ENCODE measurements at regions not wholly inside any gene's neighbourhood (a gene's known extent, or its start where the extent isn't known, plus 50 kb on each side); places are given as distances from the start of the nearest gene placed in this dataset.
A peak's percentile ranks its signal among the peaks of the same experiment; 100 is the strongest.

- DNase-seq (ENCODE audit: low read depth in 2 of 3, low spot score in 2 of 3), result no peak
Measured at GRCh38 chr2:181146171-181146570, 165.8 kb downstream of the UBE2E3 start.

GRCh38 chr2:181149056-181149455, 168.7 kb downstream of the UBE2E3 start:
- no peak for DNase-seq (ENCODE audit: low read depth in 2 of 3, low spot score in 2 of 3)

DNA sequence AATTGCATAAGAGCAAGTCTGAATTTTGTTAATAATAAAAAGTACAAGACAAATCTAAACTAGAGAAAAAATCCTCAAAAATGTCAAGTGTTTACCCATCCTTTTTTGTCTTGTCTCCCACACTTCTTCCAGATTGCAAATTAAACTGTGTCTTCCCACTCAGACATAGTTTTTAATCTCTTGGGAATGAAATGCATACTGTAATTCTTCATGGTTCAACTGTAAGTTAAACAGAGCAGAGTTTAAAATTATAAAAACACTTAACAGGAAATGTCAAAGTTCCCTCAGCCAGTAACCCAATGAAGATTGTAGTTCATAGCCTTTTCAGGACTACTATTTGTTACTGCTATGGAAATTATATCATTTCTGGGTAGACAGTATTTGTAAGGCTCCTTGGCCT, 171.8 kb downstream of the UBE2E3 start:
- no peak for DNase-seq (ENCODE audit: low read depth in 2 of 3, low spot score in 2 of 3)

GRCh38 chr2:181152701-181153100, 172.3 kb downstream of the UBE2E3 start:
- DNase-seq (ENCODE audit: low read depth in 2 of 3, low spot score in 2 of 3), result no peak

DNA sequence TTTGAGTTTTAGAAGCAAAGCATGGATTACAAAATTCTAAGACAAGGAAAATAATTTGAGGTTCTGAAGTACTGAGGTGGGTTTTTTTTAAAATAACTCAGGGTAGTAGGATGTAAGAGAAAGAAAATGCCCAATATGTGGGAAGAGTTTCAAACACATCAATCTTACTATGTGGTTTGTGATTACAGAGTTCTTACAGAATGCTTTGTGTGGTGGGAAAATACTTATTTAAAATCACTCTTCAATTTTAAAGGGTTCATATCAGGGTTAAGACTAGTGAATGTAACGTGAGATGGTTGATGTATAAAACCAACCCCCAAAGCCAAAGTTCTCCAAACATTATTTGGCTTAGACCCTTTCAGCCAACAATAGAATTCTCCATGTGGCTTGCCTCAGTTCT, 173.5 kb downstream of the UBE2E3 start:
- DNase-seq (ENCODE audit: low read depth in 2 of 3, low spot score in 2 of 3), result no peak

DNA sequence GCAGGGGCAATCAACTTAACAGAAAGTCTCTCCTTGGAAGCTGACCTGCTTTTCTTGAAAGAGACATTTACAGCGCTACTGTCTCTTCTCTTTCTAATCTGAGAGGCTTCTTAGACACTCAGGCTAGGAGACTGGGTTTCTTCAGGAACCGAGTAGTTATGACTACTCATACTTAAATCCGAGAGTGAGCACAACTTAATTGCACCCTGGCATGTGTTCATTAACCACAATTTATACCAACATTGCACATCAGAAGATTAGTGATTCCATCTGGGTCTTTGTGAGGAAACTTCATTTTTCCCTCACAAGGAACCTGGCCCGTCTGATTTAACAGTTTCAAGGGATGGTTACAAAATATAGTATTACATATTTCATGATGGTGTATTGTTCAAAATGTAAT, 176.9 kb downstream of the UBE2E3 start:
- DNase-seq (ENCODE audit: low read depth in 2 of 3, low spot score in 2 of 3), result no peak

GRCh38 chr2:181158427-181158826, 178.0 kb downstream of the UBE2E3 start:
- no peak for DNase-seq (ENCODE audit: low read depth in 2 of 3, low spot score in 2 of 3)

DNA sequence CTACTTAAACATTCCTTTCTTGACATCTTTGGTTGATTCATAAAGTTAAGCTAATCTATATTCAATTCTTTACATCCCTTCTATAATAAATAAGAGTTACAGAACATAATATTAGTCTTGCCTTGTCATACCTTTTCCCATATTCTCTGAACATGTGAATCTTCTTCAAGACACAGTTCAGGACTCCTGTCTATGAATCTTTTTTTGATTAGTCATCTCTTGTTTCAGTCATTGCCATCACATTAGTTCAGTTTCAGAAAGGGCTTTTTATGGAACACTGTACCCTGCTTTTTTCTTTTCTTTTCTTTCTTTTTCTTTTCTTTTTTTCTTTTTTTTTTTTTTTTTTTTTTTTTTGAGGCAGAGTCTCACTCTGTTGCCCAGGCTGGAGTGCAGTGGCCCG, 181.2 kb downstream of the UBE2E3 start:
- no peak for DNase-seq (ENCODE audit: low read depth in 2 of 3, low spot score in 2 of 3)

DNA sequence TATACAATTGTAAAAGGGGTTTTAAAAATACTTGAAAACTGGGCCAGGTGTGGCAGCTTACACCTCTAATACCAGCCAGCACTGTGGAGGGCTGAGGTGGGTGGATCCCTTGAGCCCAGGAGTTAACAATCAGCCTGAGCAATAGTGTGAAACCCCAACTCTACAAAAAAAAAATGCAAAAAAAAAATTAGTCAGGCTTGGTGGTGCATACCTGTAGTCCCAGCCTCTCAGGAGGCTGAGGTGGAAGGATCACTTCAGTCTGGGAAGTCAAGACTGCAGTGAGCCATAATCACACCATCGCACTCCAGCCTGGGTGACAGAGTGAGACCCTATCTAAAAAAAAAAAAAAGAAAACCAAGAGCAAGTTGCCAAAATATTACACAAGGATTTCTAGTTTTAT, 182.7 kb downstream of the UBE2E3 start:
- peak in 1 of 3 donors; percentile 13 for DNase-seq (ENCODE audit: low read depth in 2 of 3, low spot score in 2 of 3)

DNA sequence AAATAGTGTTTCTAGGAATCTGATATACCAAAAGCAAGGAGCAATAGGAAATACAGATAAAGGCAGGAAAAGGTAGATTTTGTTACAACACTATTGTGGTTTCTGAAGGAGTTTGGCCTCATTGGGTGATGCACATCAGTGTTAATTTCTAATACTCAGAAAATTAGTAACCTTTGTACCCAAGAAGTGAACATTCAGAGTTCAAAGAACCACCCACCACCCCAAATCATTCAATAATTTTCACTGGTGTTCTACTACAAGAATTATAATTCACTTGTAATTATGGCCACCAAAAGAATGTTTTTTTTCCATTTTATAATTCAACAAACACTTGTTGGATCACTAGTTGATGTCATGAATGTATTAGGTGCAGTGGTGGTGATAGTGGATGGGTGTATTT, 183.3 kb downstream of the UBE2E3 start:
- DNase-seq (ENCODE audit: low read depth in 2 of 3, low spot score in 2 of 3), result no peak

DNA sequence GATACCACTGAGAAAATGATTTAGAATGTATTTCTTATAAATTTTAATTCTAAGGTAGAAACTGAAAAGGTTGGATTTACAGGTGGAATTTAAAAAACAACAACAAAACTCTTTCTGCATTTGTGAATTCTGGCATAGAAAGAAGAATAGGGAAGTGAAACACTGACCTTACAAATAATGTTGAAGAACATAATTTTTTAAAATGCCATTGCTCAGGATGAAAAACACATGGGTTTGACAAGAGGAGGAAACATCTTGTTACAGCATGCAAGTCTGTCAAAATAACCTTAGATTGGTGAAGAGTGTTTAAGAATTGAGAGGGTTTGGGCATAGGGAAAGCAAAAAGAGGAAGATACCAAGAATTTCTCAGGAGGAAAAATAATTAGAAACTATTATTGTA, 184.3 kb downstream of the UBE2E3 start:
- peak in 1 of 3 donors; percentile 65 for DNase-seq (ENCODE audit: low read depth in 2 of 3, low spot score in 2 of 3)

GRCh38 chr2:181165199-181165868, 184.9 kb downstream of the UBE2E3 start:
- DNase-seq (ENCODE audit: low read depth in 2 of 3, low spot score in 2 of 3), result peak in 2 of 3 donors; percentile 11 to 52

DNA sequence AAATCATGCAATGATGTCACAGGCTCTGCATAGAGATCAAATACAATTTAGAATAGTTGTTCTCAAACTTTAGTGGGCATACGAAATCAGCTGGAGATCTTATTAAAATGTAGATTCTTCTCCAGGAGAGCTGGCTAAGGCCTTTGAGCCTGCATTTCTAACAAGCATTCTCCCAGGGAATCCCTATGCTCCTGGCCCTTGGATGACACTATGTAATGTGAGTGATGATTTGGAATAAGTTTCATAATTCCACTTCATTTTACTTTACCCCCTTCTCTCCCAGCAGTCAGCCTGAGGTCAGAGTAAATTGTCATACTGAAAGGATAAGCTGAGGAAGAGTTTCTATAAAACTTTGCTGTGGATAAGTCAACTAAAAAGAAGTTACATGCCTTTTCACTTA, 189.1 kb downstream of the UBE2E3 start:
- no peak for DNase-seq (ENCODE audit: low read depth in 2 of 3, low spot score in 2 of 3)

DNA sequence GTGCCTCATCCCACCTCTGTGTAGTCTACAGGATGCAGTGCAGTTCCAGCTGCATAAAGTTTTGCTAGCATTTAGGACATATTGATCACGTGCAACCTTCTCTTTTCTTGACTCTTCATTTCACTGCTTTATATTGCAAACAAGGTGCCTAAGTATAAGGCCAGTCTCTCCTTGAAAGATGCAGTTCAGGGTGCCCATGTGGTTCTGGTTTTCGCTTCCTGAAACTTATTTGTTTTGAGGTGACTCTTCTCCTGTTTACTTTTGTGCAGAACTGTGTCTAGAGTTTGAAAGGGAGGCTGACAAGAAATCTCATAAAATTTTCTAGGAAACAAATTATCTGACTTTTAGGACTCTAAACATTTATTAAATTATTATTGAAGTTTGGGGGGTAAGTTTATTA, 189.9 kb downstream of the UBE2E3 start:
- no peak for DNase-seq (ENCODE audit: low read depth in 2 of 3, low spot score in 2 of 3)

GRCh38 chr2:181172676-181173075, 192.3 kb downstream of the UBE2E3 start:
- peak in 1 of 3 donors; percentile 17 for DNase-seq (ENCODE audit: low read depth in 2 of 3, low spot score in 2 of 3)

DNA sequence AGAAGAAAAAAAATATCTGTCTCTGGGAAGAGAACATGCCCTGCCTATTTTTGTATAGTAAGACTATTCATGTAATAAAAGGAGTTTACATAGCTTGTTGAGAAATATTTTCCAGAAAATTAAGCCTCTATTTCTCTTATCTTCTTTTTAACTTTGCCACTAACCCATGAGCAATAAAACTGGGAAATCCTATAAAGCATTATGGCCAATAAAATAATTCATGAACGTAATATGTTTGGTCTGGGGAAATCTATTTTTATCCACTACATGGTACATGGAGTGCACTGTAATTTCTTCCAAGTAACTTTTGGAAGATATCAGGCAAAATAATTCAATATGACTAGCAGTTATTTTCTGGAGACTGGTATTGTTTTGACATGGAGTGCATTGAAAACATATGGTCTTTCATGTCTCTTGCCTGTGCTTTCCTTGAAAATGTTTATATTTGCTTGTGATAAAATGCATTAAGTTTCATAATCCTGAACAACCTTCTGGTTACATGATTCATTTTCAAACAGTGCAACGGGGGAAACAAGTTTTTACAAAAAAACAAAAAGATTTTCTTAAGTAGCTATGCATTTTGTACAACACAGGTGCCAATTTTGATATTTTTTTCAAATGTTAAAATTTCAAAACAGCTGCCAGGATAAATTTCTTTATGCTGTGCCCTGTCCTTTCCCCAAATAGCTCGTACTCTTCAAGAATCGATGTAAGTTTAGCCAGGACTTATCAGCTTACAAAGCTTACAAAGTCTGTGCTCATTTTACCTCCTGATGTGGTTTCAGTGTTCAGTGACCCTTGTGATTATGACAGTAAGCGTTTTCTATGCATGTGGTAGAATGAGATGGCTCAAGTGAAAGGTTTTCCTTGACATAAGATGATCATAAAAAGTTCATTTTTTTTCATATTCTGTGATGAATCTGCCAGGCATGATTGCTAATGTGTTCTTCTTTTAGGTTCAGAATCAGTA, 194.5 kb downstream of the UBE2E3 start:
- DNase-seq (ENCODE audit: low read depth in 2 of 3, low spot score in 2 of 3), result no peak

DNA sequence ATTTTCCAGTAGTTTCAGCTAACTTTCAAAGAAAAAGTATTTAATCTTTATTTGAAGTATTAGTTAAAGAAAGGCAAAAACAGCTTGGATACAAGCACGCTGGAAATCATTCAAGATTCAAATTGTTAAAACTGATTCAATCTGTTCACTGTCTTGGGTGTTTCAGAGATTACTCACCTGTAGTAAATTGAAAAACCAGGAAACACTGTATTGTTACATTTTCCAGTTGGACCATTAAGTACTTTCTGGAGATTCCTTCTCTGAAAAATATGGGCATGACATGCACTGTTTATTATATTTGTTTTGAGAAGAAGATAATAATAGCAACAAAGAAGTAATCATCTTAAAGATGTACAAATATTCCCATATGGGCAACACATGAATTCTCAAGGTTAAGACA, 196.1 kb downstream of the UBE2E3 start:
- DNase-seq (ENCODE audit: low read depth in 2 of 3, low spot score in 2 of 3), result no peak

DNA sequence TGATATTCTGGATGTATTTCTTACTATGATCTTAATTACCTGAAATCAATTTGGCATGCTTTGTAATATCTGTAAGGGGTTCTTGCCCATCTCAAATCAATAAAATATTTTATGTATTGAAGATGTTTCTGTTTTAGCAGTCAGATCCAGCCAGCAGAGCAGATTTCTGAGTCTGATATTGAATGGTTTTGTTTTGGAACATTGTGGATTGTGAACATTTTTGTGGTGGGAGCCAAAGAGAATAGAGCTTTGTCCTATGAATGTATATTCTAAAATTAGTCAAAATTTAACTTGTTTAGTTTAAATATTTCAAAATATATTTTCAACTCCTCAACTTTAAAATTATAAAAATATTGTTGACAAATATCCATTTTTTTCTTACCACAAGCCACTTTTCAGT, 197.0 kb downstream of the UBE2E3 start:
- DNase-seq (ENCODE audit: low read depth in 2 of 3, low spot score in 2 of 3), result no peak

GRCh38 chr2:181178130-181178529, 197.7 kb downstream of the UBE2E3 start:
- DNase-seq (ENCODE audit: low read depth in 2 of 3, low spot score in 2 of 3), result no peak

GRCh38 chr2:181178823-181179412, 198.5 kb downstream of the UBE2E3 start:
- peak in 1 of 3 donors; percentile 17 for DNase-seq (ENCODE audit: low read depth in 2 of 3, low spot score in 2 of 3)

GRCh38 chr2:181183878-181184542, 203.6 kb downstream of the UBE2E3 start:
- peak in 1 of 3 donors; percentile 11 for DNase-seq (ENCODE audit: low read depth in 2 of 3, low spot score in 2 of 3)

Data from hematopoietic multipotent progenitor cell (in vitro differentiated cells).